KMS-11 (cell line): ENCODE measurements at regions not wholly inside any gene's neighbourhood (a gene's known extent, or its start where the extent isn't known, plus 50 kb on each side); places are given as distances from the start of the nearest gene placed in this dataset.

Source experiments
- H2AFZ ChIP-seq: fragments of 200-600 bp; sonication (generic); 2 replicates; pipeline ENCODE4 v1.6.1; 2016; ENCODE audit warnings: antibody characterized with exemption, mixed run types, low read depth
- H3K27ac ChIP-seq: fragments of 200-600 bp; sonication (generic); 2 replicates; pipeline ENCODE4 v1.6.1; 2016; ENCODE audit warnings: mild to moderate bottlenecking, mixed run types
- H3K27me3 ChIP-seq: fragments of 200-600 bp; sonication (generic); 2 replicates; pipeline ENCODE4 v1.6.1; 2017; ENCODE audit warnings: mild to moderate bottlenecking, low read depth, mixed run types, moderate library complexity; ENCODE audit not compliant: insufficient read depth
- H3K36me3 ChIP-seq: fragments of 200-600 bp; sonication (generic); 2 replicates; pipeline ENCODE4 v1.6.1; 2017; ENCODE audit warnings: mild to moderate bottlenecking, mixed run types; ENCODE audit not compliant: insufficient read depth
- H3K4me1 ChIP-seq: fragments of 200-600 bp; sonication (generic); 2 replicates; pipeline ENCODE4 v1.6.1; 2016; ENCODE audit warnings: mild to moderate bottlenecking, low read depth, mixed run types; ENCODE audit not compliant: poor library complexity, severe bottlenecking
- H3K4me2 ChIP-seq: fragments of 200-600 bp; sonication (generic); 2 replicates; pipeline ENCODE4 v1.7.0; 2016; ENCODE audit warnings: mild to moderate bottlenecking, mixed run types
- H3K4me3 ChIP-seq: fragments of 200-600 bp; sonication (generic); IDR thresholded peaks from 2 replicates; pipeline ENCODE4 v1.6.1; 2017; ENCODE audit warnings: low read depth, low read length, mixed read lengths; ENCODE audit not compliant: insufficient read depth
- H3K79me2 ChIP-seq: fragments of 200-600 bp; sonication (generic); 2 replicates; pipeline ENCODE4 v1.6.1; 2016; ENCODE audit warnings: low read depth, mixed run types; ENCODE audit not compliant: insufficient read depth
- H3K9ac ChIP-seq: fragments of 200-600 bp; sonication (generic); 2 replicates; pipeline ENCODE4 v1.6.1; 2016; ENCODE audit warnings: mild to moderate bottlenecking, mixed run types
- H4K20me1 ChIP-seq: fragments of 200-600 bp; sonication (generic); 2 replicates; pipeline ENCODE4 v1.6.1; 2016; ENCODE audit warnings: mild to moderate bottlenecking, mixed run types; ENCODE audit not compliant: insufficient read depth
- TF ChIP-seq, protein P1 (sequence below): fragments of 200-600 bp; sonication (generic); conservative IDR thresholded peaks from 2 replicates; pipeline ENCODE4 v1.6.1; 2017; ENCODE audit warnings: low read depth, mild to moderate bottlenecking, antibody characterized with exemption, low read length, moderate library complexity, mixed read lengths

GRCh38 chr2:184114439-184114838, 483.9 kb upstream of the ZNF804A start:
- Histone ChIP-seq H3K4me1 (no peaks in the 10 kb centered on the region), H4K20me1 (no peaks in the 10 kb centered on the region), H3K9ac (no peak overlapping the region), H3K36me3 (no peaks in the 10 kb centered on the region), H3K27me3 (no peaks in the 10 kb centered on the region), H3K4me2 (no peak overlapping the region), H3K27ac (no peak overlapping the region), H2AFZ (no peak overlapping the region), H3K4me3 (no peak overlapping the region), H3K79me2 (no peaks in the 10 kb centered on the region)
- TF ChIP-seq, protein P1, sequence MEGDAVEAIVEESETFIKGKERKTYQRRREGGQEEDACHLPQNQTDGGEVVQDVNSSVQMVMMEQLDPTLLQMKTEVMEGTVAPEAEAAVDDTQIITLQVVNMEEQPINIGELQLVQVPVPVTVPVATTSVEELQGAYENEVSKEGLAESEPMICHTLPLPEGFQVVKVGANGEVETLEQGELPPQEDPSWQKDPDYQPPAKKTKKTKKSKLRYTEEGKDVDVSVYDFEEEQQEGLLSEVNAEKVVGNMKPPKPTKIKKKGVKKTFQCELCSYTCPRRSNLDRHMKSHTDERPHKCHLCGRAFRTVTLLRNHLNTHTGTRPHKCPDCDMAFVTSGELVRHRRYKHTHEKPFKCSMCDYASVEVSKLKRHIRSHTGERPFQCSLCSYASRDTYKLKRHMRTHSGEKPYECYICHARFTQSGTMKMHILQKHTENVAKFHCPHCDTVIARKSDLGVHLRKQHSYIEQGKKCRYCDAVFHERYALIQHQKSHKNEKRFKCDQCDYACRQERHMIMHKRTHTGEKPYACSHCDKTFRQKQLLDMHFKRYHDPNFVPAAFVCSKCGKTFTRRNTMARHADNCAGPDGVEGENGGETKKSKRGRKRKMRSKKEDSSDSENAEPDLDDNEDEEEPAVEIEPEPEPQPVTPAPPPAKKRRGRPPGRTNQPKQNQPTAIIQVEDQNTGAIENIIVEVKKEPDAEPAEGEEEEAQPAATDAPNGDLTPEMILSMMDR: no peak

- no peaks in the 10 kb centered on the region for H3K27me3 ChIP-seq
- H3K4me2 ChIP-seq: no peak overlapping the region
- TF ChIP-seq, protein P1: no peak
- no peak overlapping the region for H3K4me3 ChIP-seq
- no peaks in the 10 kb centered on the region for H3K36me3 ChIP-seq
- no peak overlapping the region for H2AFZ ChIP-seq
- H3K4me1 ChIP-seq: no peaks in the 10 kb centered on the region
- H3K27ac ChIP-seq: no peak overlapping the region
- no peaks in the 10 kb centered on the region for H4K20me1 ChIP-seq
- no peak overlapping the region for H3K9ac ChIP-seq
- H3K79me2 ChIP-seq: no peaks in the 10 kb centered on the region
These were observed 478.1 kb upstream of the ZNF804A start for GRCh38 chr2:184119989-184120800.

GRCh38 chr2:184125867-184126266, 472.5 kb upstream of the ZNF804A start:
- no peaks in the 10 kb centered on the region for H4K20me1 ChIP-seq
- TF ChIP-seq, protein P1: no peak
- H3K27ac ChIP-seq: no peak overlapping the region
- H2AFZ ChIP-seq: no peak overlapping the region
- H3K4me2 ChIP-seq: no peak overlapping the region
- no peaks in the 10 kb centered on the region; the same call in 1 of the 2 replicates for H3K36me3 ChIP-seq
- no peak overlapping the region for H3K4me3 ChIP-seq
- no peak overlapping the region for H3K9ac ChIP-seq
- H3K4me1 ChIP-seq: no peaks in the 10 kb centered on the region
- H3K27me3 ChIP-seq: no peaks in the 10 kb centered on the region
- no peaks in the 10 kb centered on the region for H3K79me2 ChIP-seq

DNA sequence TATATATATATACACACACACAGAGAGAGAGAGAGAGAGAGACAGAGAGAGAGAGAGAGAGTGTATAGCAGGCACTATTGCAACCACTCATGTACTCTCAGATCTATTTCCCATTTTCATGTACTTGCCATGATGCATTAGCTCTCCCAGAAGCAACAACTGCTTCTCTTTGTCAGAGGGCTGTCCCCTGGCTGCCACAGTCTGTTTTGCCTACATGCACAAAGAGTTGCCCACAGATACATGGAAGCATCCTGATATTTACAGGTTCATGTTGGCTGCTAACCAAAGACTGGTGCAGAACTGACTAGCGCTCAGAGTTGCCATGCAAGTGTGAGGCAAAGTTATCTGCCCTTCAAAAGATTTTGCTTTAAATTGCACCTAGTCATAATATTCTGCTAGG, 469.3 kb upstream of the ZNF804A start:
- Histone ChIP-seq H3K27me3 (no peaks in the 10 kb centered on the region), H3K4me1 (no peaks in the 10 kb centered on the region), H3K36me3 (no peaks in the 10 kb centered on the region; the same call in 1 of the 2 replicates), H3K79me2 (no peaks in the 10 kb centered on the region), H3K4me2 (no peak overlapping the region), H2AFZ (no peak overlapping the region), H3K4me3 (no peak overlapping the region), H3K9ac (no peak overlapping the region), H4K20me1 (no peaks in the 10 kb centered on the region), H3K27ac (no peak overlapping the region)
- TF ChIP-seq, protein P1: no peak
